PC-9 (cell line): ENCODE measurements at regions not wholly inside any gene's neighbourhood (a gene's known extent, or its start where the extent isn't known, plus 50 kb on each side); places are given as distances from the start of the nearest gene placed in this dataset.

Source experiments
- BruUV-seq: library from RNA; stranded (reverse); fragments of 400-500 nt; replicated peaks from 2 replicates; lab custom pipeline; 2021; lab: Mats Ljungman, UMichigan
- CTCF ChIA-PET: fragments of 300-600 bp; sonication (Branson Sonifier 250); formaldehyde crosslinking; loops from one replicate; lab custom pipeline; 2022; ENCODE audit warnings: antibody characterized with exemption; lab: Charles Lee
- POLR2A ChIA-PET: fragments of 300-600 bp; sonication (Branson Sonifier 250); formaldehyde crosslinking; loops from one replicate; lab custom pipeline; 2022; ENCODE audit warnings: antibody characterized with exemption; ENCODE audit not compliant: unreplicated experiment; lab: Charles Lee
- DNase-seq, 2 experiments: peaks; one replicate each; pipeline versions ENCODE4 v3.0.0 to v3.0.0-alpha.2; 2015 to 2022; ENCODE audit warnings: mixed read lengths in 1 of 2
- H2AFZ ChIP-seq: fragments of 200-600 bp; sonication (generic); 2 replicates; pipeline ENCODE4 v1.8.1; 2017; ENCODE audit warnings: antibody characterized with exemption
- H3F3A ChIP-seq: fragments of 200-600 bp; sonication (generic); 2 replicates; pipeline ENCODE4 v1.8.1; 2017; ENCODE audit warnings: antibody characterized with exemption, mild to moderate bottlenecking, low read depth; ENCODE audit not compliant: insufficient read depth
- H3K27ac ChIP-seq: fragments of 200-600 bp; sonication (generic); 2 replicates; pipeline ENCODE4 v1.6.1; 2016; ENCODE audit warnings: mixed run types
- H3K27me3 ChIP-seq: fragments of 200-600 bp; sonication (generic); 2 replicates; pipeline ENCODE4 v1.6.1; 2016; ENCODE audit warnings: low read depth, mixed run types; ENCODE audit not compliant: insufficient read depth
- H3K36me3 ChIP-seq: fragments of 200-600 bp; sonication (generic); 2 replicates; pipeline ENCODE4 v1.6.1; 2016; ENCODE audit warnings: low read depth, mixed run types
- H3K4me1 ChIP-seq: fragments of 200-600 bp; sonication (generic); replicated peaks from 2 replicates; pipeline ENCODE4 v1.6.1; 2016; ENCODE audit warnings: mixed run types; ENCODE audit not compliant: insufficient read depth
- H3K4me2 ChIP-seq: fragments of 200-600 bp; sonication (generic); 2 replicates; pipeline ENCODE4 v1.6.1; 2017; ENCODE audit warnings: mixed run types
- H3K4me3 ChIP-seq: fragments of 200-600 bp; sonication (generic); 2 replicates; pipeline ENCODE4 v1.6.1; 2016; ENCODE audit warnings: mixed run types
- H3K79me2 ChIP-seq: fragments of 200-600 bp; sonication (generic); 2 replicates; pipeline ENCODE4 v1.6.1; 2017; ENCODE audit warnings: low read depth, mixed run types
- H3K9me2 ChIP-seq: fragments of 200-600 bp; sonication (generic); 2 replicates; pipeline ENCODE4 v1.8.1; 2017; ENCODE audit warnings: mild to moderate bottlenecking; ENCODE audit not compliant: insufficient read depth
- H3K9me3 ChIP-seq: fragments of 200-600 bp; sonication (generic); 2 replicates; pipeline ENCODE4 v1.8.1; 2016; ENCODE audit warnings: low read depth; ENCODE audit not compliant: insufficient read depth
- H4K20me1 ChIP-seq: fragments of 200-600 bp; sonication (generic); 2 replicates; pipeline ENCODE4 v1.8.1; 2017; ENCODE audit not compliant: insufficient read depth
- CTCF ChIP-seq: fragments of 200-600 bp; sonication (generic); conservative IDR thresholded peaks from 2 replicates; pipeline ENCODE4 v1.6.1; 2017; ENCODE audit warnings: mixed run types, antibody characterized with exemption, mild to moderate bottlenecking, moderate library complexity
- EZH2 ChIP-seq: fragments of 200-600 bp; sonication (generic); IDR thresholded peaks from 2 replicates; pipeline ENCODE4 v1.8.0; 2017; ENCODE audit warnings: antibody characterized with exemption, low read depth
- intact Hi-C: fragments of 100-400 bp; cut with micrococcal nuclease; formaldehyde crosslinking; loops from one replicate; pipeline ENCODE4 v1.10.0; 2022; ENCODE audit not compliant: unreplicated experiment

GRCh38 chr11:115660030-115660805, 156.0 kb upstream of the CADM1 start:
- H3F3A ChIP-seq = no peaks in the 10 kb centered on the region
- H2AFZ ChIP-seq = no peak overlapping the region
- H3K27me3 ChIP-seq = peaks cover 81% of the 10 kb centered on the region
- no peaks in the 10 kb centered on the region for H3K36me3 ChIP-seq
- H3K79me2 ChIP-seq = no peaks in the 10 kb centered on the region
- intact Hi-C loops = no loop called here
- H4K20me1 ChIP-seq = no peaks in the 10 kb centered on the region
- H3K27ac ChIP-seq = no peak overlapping the region
- no peak overlapping the region for H3K4me3 ChIP-seq
- POLR2A ChIA-PET = no interaction called here
- no peak for DNase-seq
- H3K9me2 ChIP-seq = no peaks in the 10 kb centered on the region
- TF ChIP-seq CTCF = no peak
- no peaks in the 10 kb centered on the region for H3K4me1 ChIP-seq
- no peak overlapping the region for H3K4me2 ChIP-seq
- BruUV-seq = no TSS peak
- CTCF ChIA-PET = no interaction called here
- no peaks in the 10 kb centered on the region for H3K9me3 ChIP-seq

GRCh38 chr11:115659061-115659963, 155.1 kb upstream of the CADM1 start:
- no peak for DNase-seq
- Histone ChIP-seq H3K4me2 (no peak overlapping the region), H2AFZ (no peak overlapping the region), H3K36me3 (no peaks in the 10 kb centered on the region), H3K79me2 (no peaks in the 10 kb centered on the region), H4K20me1 (no peaks in the 10 kb centered on the region), H3K4me3 (no peak overlapping the region), H3F3A (no peaks in the 10 kb centered on the region), H3K9me2 (no peaks in the 10 kb centered on the region), H3K4me1 (no peaks in the 10 kb centered on the region), H3K9me3 (no peaks in the 10 kb centered on the region), H3K27me3 (peaks cover 82% of the 10 kb centered on the region), H3K27ac (no peak overlapping the region)
- no TSS peak for BruUV-seq
- CTCF ChIA-PET = no interaction called here
- TF ChIP-seq EZH2 (no peak), CTCF (no peak)
- intact Hi-C loops = no loop called here
- POLR2A ChIA-PET = no interaction called here

GRCh38 chr11:115657586-115657985, 153.4 kb upstream of the CADM1 start:
- no peak overlapping the region for H3K4me3 ChIP-seq

More at GRCh38 chr11:115657586-115657985, 153.4 kb upstream of the CADM1 start:
- Histone ChIP-seq H2AFZ (no peak overlapping the region), H3K79me2 (no peaks in the 10 kb centered on the region), H3K27ac (no peak overlapping the region), H3K27me3 (peaks cover 83% of the 10 kb centered on the region), H3K4me1 (no peaks in the 10 kb centered on the region), H3K9me3 (no peaks in the 10 kb centered on the region), H3K4me2 (no peak overlapping the region), H4K20me1 (no peaks in the 10 kb centered on the region), H3K9me2 (no peaks in the 10 kb centered on the region), H3F3A (no peaks in the 10 kb centered on the region), H3K36me3 (no peaks in the 10 kb centered on the region)
- ChIA-PET CTCF (no interaction called here), POLR2A (no interaction called here)
- BruUV-seq = no TSS peak
- intact Hi-C loops = no loop called here
- DNase-seq = no peak
- TF ChIP-seq EZH2 (no peak), CTCF (no peak)
